Liver (tissue), 7 donors: ENCODE measurements at regions not wholly inside any gene's neighbourhood (a gene's known extent, or its start where the extent isn't known, plus 50 kb on each side); places are given as distances from the start of the nearest gene placed in this dataset.

Experiments
- DNase-seq: peaks from one replicate; pipeline ENCODE4 v3.0.0-alpha.2; 2017; ENCODE audit warnings: low spot score
- H3K27ac ChIP-seq, 2 donors: one replicate each; pipeline ENCODE4 v1.7.0; 2013; ENCODE audit warnings: inconsistent platforms in 2 of 2, low read length in 2 of 2, control low read depth in 1 of 2, low read depth in 1 of 2, mild to moderate bottlenecking in 1 of 2
- H3K27me3 ChIP-seq, 4 donors: one replicate each; pipeline versions ENCODE4 v1.6.1 to v1.7.0; 2013; ENCODE audit warnings: low read length in 3 of 4, inconsistent platforms in 1 of 4, mild to moderate bottlenecking in 1 of 4, moderate library complexity in 1 of 4; ENCODE audit not compliant: control insufficient read depth in 4 of 4, insufficient read depth in 4 of 4
- H3K36me3 ChIP-seq, 4 donors: one replicate each; pipeline versions ENCODE4 v1.6.1 to v1.7.0; 2013; ENCODE audit warnings: low read length in 3 of 4, mild to moderate bottlenecking in 3 of 4, low read depth in 1 of 4, moderate library complexity in 1 of 4; ENCODE audit not compliant: control insufficient read depth in 4 of 4, insufficient read depth in 3 of 4
- H3K4me1 ChIP-seq, 4 donors: one replicate each; pipeline versions ENCODE4 v1.6.1 to v1.7.0; 2013; ENCODE audit warnings: low read length in 3 of 4, mild to moderate bottlenecking in 3 of 4, moderate library complexity in 1 of 4; ENCODE audit not compliant: control insufficient read depth in 4 of 4, insufficient read depth in 4 of 4
- H3K4me3 ChIP-seq, 3 donors: one replicate each; pipeline versions ENCODE4 v1.6.1 to v1.7.0; 2013; ENCODE audit warnings: low read length in 3 of 3, control low read depth in 1 of 3, low read depth in 1 of 3, mild to moderate bottlenecking in 1 of 3
- H3K9ac ChIP-seq, 2 donors: one replicate each; pipeline ENCODE4 v1.7.0; 2013; ENCODE audit warnings: low read length in 2 of 2, mild to moderate bottlenecking in 2 of 2, moderate library complexity in 2 of 2, control low read depth in 1 of 2, low read depth in 1 of 2
- H3K9me3 ChIP-seq, 4 donors: one replicate each; pipeline versions ENCODE4 v1.6.1 to v1.7.0; 2013; ENCODE audit warnings: low read length in 3 of 4; ENCODE audit not compliant: control insufficient read depth in 4 of 4
- EGR1 ChIP-seq, 2 donors: IDR thresholded peaks; 2 replicates each; pipeline ENCODE4 v1.6.1; 2016 to 2018; ENCODE audit warnings: antibody characterized with exemption in 2 of 2, low read depth in 2 of 2
- FOXA1 ChIP-seq: IDR thresholded peaks from 2 replicates; pipeline ENCODE4 v1.6.1; 2016; ENCODE audit warnings: antibody characterized with exemption
- FOXA2 ChIP-seq: IDR thresholded peaks from 2 replicates; pipeline ENCODE4 v1.6.1; 2016; ENCODE audit warnings: antibody characterized with exemption
- GABPA ChIP-seq, 2 donors: IDR thresholded peaks in 1 of 2; conservative IDR thresholded peaks in 1 of 2; 2 replicates each; pipeline ENCODE4 v1.6.1; 2016; ENCODE audit warnings: antibody characterized with exemption in 2 of 2, mild to moderate bottlenecking in 1 of 2, moderate library complexity in 1 of 2
- HNF4A ChIP-seq, 2 donors: conservative IDR thresholded peaks; 2 replicates each; pipeline ENCODE4 v1.6.1; 2016; ENCODE audit warnings: antibody characterized with exemption in 2 of 2, mild to moderate bottlenecking in 2 of 2
- HNF4G ChIP-seq: IDR thresholded peaks from 2 replicates; pipeline ENCODE4 v1.6.1; 2016; ENCODE audit warnings: antibody characterized with exemption
- JUND ChIP-seq, 2 donors: IDR thresholded peaks; 2 replicates each; pipeline ENCODE4 v1.6.1; 2016; ENCODE audit warnings: antibody characterized with exemption in 2 of 2
- NR2F2 ChIP-seq: IDR thresholded peaks from 2 replicates; pipeline ENCODE4 v1.6.1; 2016; ENCODE audit warnings: antibody characterized with exemption
- RAD21 ChIP-seq, 2 donors: IDR thresholded peaks; 2 replicates each; pipeline ENCODE4 v1.6.1; 2016; ENCODE audit warnings: antibody characterized with exemption in 2 of 2, mild to moderate bottlenecking in 2 of 2
- RXRA ChIP-seq, 2 donors: IDR thresholded peaks; 2 replicates each; pipeline ENCODE4 v1.6.1; 2017 to 2018; ENCODE audit warnings: antibody characterized with exemption in 2 of 2, mild to moderate bottlenecking in 1 of 2
- TAF1 ChIP-seq: conservative IDR thresholded peaks from 2 replicates; pipeline ENCODE4 v1.6.1; 2016; ENCODE audit warnings: antibody characterized with exemption, mild to moderate bottlenecking
- YY1 ChIP-seq: IDR thresholded peaks from 2 replicates; pipeline ENCODE4 v1.6.1; 2016; ENCODE audit warnings: antibody characterized with exemption, mild to moderate bottlenecking
- WGBS: extraction: QIAGEN DNeasy Blood & Tissue Kit; methylation state at CpG from one replicate; pipeline ENCODE4 v1.1.7; 2013; 5-methylcytosine and 5-hydroxymethylcytosine counted together
- TF ChIP-seq, protein P1 (sequence below): IDR thresholded peaks from 2 replicates; pipeline ENCODE4 v1.6.1; 2016; ENCODE audit warnings: antibody characterized with exemption, mild to moderate bottlenecking
- TF ChIP-seq, protein P2 (sequence below): IDR thresholded peaks from 2 replicates; pipeline ENCODE4 v1.6.1; 2016; ENCODE audit warnings: antibody characterized with exemption
- TF ChIP-seq, protein P3 (sequence below): IDR thresholded peaks from 2 replicates; pipeline ENCODE4 v1.6.1; 2016; ENCODE audit warnings: antibody characterized with exemption
- TF ChIP-seq, protein P4 (sequence below): IDR thresholded peaks from 2 replicates; pipeline ENCODE4 v1.6.1; 2016; ENCODE audit warnings: antibody characterized with exemption
- donor health status: healthy.
- donor health status: healthy.
- donor health status: healthy.
- donor health status: healthy.

DNA sequence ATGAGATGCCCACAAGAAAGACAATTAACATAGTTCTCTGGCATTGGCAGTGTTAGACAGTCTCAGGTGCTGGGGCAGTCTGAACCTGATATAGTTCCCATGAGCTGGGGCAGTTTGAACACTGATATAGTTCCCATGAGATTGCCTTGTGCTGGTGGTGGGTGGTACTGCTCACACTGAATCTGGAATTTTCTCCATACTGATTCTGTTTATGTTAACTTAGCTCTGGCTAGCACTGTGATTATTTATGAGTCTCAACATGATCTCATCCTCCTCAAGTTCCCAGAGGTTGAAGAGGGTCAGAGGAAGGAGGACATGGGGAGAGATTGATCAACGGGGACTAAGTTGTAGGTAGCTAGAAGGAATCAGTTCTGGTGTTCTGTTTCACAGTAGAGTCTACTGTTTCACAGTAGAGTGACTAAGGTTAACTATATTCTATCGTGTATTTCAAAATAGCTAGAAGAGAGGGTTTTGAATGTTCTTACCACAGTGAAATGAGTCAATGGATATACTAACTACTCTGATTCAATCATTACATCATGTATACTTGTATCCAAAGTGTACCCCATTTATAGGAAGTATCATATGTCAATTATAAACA is 379.9 kb downstream of the ADAM29 start (continued):
- TF ChIP-seq, protein P1, sequence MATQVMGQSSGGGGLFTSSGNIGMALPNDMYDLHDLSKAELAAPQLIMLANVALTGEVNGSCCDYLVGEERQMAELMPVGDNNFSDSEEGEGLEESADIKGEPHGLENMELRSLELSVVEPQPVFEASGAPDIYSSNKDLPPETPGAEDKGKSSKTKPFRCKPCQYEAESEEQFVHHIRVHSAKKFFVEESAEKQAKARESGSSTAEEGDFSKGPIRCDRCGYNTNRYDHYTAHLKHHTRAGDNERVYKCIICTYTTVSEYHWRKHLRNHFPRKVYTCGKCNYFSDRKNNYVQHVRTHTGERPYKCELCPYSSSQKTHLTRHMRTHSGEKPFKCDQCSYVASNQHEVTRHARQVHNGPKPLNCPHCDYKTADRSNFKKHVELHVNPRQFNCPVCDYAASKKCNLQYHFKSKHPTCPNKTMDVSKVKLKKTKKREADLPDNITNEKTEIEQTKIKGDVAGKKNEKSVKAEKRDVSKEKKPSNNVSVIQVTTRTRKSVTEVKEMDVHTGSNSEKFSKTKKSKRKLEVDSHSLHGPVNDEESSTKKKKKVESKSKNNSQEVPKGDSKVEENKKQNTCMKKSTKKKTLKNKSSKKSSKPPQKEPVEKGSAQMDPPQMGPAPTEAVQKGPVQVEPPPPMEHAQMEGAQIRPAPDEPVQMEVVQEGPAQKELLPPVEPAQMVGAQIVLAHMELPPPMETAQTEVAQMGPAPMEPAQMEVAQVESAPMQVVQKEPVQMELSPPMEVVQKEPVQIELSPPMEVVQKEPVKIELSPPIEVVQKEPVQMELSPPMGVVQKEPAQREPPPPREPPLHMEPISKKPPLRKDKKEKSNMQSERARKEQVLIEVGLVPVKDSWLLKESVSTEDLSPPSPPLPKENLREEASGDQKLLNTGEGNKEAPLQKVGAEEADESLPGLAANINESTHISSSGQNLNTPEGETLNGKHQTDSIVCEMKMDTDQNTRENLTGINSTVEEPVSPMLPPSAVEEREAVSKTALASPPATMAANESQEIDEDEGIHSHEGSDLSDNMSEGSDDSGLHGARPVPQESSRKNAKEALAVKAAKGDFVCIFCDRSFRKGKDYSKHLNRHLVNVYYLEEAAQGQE, result no peak
- no peak for TF ChIP-seq YY1
- TF ChIP-seq EGR1 (IDR thresholded peaks at IDR 0.05; ENCODE audit: low read depth in 2 of 2), result no peak
- no peak for TF ChIP-seq HNF4G
- TF ChIP-seq JUND (IDR thresholded peaks at IDR 0.05), result no peak

DNA sequence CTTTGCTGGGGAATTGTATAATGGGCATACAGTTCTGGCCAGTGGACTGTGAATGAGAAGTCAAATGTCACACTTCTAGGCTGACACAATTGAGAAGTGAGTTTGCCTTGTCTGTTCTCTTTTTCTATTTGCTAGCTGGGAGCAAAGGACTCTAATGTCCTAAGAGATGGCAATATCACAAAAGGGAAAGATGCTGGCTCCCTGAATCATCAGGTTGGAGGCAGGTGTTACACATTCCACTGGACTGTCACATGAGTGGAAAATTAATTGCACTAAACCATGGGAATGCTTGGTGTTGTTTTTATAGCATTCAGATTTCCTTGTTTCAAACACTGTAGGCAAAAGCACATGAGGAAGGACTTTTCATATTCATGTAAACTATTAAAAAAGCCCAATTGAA is 388.3 kb downstream of the ADAM29 start:
- Histone ChIP-seq H3K27ac (no peak overlapping the region), H3K9ac (no peak overlapping the region), H3K9me3 (no peaks in the 10 kb centered on the region), H3K36me3 (no peaks in the 10 kb centered on the region), H3K4me1 (no peaks in the 10 kb centered on the region), H3K27me3 (no peaks in the 10 kb centered on the region), H3K4me3 (no peak overlapping the region)
- TF ChIP-seq HNF4G, result no peak
- TF ChIP-seq, protein P2, sequence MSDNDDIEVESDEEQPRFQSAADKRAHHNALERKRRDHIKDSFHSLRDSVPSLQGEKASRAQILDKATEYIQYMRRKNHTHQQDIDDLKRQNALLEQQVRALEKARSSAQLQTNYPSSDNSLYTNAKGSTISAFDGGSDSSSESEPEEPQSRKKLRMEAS, result no peak
- TF ChIP-seq TAF1, result no peak
- TF ChIP-seq, protein P3, sequence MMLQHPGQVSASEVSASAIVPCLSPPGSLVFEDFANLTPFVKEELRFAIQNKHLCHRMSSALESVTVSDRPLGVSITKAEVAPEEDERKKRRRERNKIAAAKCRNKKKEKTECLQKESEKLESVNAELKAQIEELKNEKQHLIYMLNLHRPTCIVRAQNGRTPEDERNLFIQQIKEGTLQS, result no peak
- no peak for TF ChIP-seq FOXA2
- TF ChIP-seq, protein P4, sequence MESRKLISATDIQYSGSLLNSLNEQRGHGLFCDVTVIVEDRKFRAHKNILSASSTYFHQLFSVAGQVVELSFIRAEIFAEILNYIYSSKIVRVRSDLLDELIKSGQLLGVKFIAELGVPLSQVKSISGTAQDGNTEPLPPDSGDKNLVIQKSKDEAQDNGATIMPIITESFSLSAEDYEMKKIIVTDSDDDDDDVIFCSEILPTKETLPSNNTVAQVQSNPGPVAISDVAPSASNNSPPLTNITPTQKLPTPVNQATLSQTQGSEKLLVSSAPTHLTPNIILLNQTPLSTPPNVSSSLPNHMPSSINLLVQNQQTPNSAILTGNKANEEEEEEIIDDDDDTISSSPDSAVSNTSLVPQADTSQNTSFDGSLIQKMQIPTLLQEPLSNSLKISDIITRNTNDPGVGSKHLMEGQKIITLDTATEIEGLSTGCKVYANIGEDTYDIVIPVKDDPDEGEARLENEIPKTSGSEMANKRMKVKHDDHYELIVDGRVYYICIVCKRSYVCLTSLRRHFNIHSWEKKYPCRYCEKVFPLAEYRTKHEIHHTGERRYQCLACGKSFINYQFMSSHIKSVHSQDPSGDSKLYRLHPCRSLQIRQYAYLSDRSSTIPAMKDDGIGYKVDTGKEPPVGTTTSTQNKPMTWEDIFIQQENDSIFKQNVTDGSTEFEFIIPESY, result no peak
- no peak for DNase-seq

DNA sequence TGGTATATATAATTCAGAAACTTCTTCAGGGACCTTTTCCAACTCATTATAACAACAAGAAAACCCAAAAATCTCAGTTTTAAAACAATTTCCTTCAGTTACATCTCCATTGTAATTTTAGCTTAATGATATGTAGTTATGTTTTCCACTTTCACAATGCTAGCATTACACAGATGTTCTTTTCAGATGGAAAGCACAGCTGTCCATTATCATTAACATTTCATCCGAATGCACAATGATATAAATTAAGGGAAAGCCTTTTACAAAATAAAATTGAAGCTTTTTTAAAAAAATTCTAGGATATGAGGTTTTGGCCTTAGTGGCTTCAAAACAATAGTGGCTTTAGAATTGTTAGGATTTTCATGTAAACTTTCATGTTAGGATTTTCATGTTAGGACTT is 389.2 kb downstream of the ADAM29 start:
- 54% methylated on average over 1 of the region's 1 CpG for WGBS
- Histone ChIP-seq H3K27ac (no peak overlapping the region), H3K36me3 (no peaks in the 10 kb centered on the region), H3K4me3 (no peak overlapping the region), H3K9ac (no peak overlapping the region), H3K4me1 (no peaks in the 10 kb centered on the region), H3K27me3 (no peaks in the 10 kb centered on the region), H3K9me3 (no peaks in the 10 kb centered on the region)
- DNase-seq, result no peak
- TF ChIP-seq EGR1 (IDR thresholded peaks at IDR 0.05; ENCODE audit: low read depth in 2 of 2) (no peak), HNF4A (conservative IDR thresholded peaks at IDR 0.05) (no peak), RAD21 (IDR thresholded peaks at IDR 0.05) (no peak), FOXA2 (no peak), NR2F2 (no peak), GABPA (IDR thresholded peaks at IDR 0.05 in 1 of 2, conservative IDR thresholded peaks at IDR 0.05 in 1 of 2) (no peak), TAF1 (no peak), FOXA1 (no peak), YY1 (no peak), JUND (IDR thresholded peaks at IDR 0.05) (no peak), RXRA (IDR thresholded peaks at IDR 0.05) (no peak), HNF4G (no peak)
- TF ChIP-seq, protein P4, result no peak
- TF ChIP-seq, protein P1, result no peak
- TF ChIP-seq, protein P2, result no peak
- TF ChIP-seq, protein P3, result no peak
